ENCODE measurements at regions not wholly inside any gene's neighbourhood (a gene's known extent, or its start where the extent isn't known, plus 50 kb on each side); places are given as distances from the start of the nearest gene placed in this dataset.

DNA sequence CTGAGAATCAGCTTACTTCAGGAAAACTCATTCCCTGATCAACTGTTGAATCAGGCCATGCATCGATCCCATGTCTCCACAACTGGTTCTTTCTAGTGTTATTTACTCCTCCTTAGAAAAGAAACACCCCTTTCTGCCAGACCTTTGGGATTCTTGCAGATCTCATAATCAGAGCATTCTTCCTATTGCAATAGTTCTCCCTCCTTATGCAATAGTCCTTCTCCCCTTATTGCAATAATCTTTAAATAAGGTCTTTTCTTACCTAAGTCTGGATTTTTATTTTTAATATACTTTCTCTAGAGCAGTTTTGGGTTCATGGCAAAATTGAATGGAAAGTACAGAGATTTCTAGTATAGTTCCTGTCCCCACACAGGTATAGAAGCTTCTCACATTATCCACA lies 141.9 kb upstream of the SGO1 start:
- H3K36me3 Mint-ChIP-seq (ENCODE audit: low read depth) = no peaks in the 10 kb centered on the region
- H3F3A ChIP-seq (replicated peaks; ENCODE audit: low read depth) = no peaks in the 10 kb centered on the region
- H3K36me3 ChIP-seq (ENCODE audit: insufficient read depth) = no peaks in the 10 kb centered on the region
- H3K4me1 ChIP-seq (ENCODE audit: insufficient read depth) = peaks cover 4% of the 10 kb centered on the region; the same call in 1 of the 2 replicates
- no peak overlapping the region for H3K27ac ChIP-seq (ENCODE audit: low read depth)
- H4K20me1 ChIP-seq (replicated peaks; ENCODE audit: insufficient read depth) = no peaks in the 10 kb centered on the region
- no peak overlapping the region for H3K4me3 Mint-ChIP-seq
- H2AFZ ChIP-seq = no peak overlapping the region
- no peaks in the 10 kb centered on the region for H3K27me3 Mint-ChIP-seq (ENCODE audit: insufficient read depth, low read depth, poor library complexity)
- no peak overlapping the region for H3K4me3 ChIP-seq
- peaks cover 11% of the 10 kb centered on the region; the same call in 1 of the 2 replicates for H3K9me2 ChIP-seq (ENCODE audit: insufficient read depth)
- no peaks in the 10 kb centered on the region for H3K79me2 ChIP-seq (replicated peaks; ENCODE audit: insufficient read depth)
- no peak for ATAC-seq
- no peak for DNase-seq (ENCODE audit: low spot score)
- TF ChIP-seq NANOG (IDR thresholded peaks at IDR 0.05; ENCODE audit: borderline replicate concordance) = no peak
- TF ChIP-seq, protein P1, sequence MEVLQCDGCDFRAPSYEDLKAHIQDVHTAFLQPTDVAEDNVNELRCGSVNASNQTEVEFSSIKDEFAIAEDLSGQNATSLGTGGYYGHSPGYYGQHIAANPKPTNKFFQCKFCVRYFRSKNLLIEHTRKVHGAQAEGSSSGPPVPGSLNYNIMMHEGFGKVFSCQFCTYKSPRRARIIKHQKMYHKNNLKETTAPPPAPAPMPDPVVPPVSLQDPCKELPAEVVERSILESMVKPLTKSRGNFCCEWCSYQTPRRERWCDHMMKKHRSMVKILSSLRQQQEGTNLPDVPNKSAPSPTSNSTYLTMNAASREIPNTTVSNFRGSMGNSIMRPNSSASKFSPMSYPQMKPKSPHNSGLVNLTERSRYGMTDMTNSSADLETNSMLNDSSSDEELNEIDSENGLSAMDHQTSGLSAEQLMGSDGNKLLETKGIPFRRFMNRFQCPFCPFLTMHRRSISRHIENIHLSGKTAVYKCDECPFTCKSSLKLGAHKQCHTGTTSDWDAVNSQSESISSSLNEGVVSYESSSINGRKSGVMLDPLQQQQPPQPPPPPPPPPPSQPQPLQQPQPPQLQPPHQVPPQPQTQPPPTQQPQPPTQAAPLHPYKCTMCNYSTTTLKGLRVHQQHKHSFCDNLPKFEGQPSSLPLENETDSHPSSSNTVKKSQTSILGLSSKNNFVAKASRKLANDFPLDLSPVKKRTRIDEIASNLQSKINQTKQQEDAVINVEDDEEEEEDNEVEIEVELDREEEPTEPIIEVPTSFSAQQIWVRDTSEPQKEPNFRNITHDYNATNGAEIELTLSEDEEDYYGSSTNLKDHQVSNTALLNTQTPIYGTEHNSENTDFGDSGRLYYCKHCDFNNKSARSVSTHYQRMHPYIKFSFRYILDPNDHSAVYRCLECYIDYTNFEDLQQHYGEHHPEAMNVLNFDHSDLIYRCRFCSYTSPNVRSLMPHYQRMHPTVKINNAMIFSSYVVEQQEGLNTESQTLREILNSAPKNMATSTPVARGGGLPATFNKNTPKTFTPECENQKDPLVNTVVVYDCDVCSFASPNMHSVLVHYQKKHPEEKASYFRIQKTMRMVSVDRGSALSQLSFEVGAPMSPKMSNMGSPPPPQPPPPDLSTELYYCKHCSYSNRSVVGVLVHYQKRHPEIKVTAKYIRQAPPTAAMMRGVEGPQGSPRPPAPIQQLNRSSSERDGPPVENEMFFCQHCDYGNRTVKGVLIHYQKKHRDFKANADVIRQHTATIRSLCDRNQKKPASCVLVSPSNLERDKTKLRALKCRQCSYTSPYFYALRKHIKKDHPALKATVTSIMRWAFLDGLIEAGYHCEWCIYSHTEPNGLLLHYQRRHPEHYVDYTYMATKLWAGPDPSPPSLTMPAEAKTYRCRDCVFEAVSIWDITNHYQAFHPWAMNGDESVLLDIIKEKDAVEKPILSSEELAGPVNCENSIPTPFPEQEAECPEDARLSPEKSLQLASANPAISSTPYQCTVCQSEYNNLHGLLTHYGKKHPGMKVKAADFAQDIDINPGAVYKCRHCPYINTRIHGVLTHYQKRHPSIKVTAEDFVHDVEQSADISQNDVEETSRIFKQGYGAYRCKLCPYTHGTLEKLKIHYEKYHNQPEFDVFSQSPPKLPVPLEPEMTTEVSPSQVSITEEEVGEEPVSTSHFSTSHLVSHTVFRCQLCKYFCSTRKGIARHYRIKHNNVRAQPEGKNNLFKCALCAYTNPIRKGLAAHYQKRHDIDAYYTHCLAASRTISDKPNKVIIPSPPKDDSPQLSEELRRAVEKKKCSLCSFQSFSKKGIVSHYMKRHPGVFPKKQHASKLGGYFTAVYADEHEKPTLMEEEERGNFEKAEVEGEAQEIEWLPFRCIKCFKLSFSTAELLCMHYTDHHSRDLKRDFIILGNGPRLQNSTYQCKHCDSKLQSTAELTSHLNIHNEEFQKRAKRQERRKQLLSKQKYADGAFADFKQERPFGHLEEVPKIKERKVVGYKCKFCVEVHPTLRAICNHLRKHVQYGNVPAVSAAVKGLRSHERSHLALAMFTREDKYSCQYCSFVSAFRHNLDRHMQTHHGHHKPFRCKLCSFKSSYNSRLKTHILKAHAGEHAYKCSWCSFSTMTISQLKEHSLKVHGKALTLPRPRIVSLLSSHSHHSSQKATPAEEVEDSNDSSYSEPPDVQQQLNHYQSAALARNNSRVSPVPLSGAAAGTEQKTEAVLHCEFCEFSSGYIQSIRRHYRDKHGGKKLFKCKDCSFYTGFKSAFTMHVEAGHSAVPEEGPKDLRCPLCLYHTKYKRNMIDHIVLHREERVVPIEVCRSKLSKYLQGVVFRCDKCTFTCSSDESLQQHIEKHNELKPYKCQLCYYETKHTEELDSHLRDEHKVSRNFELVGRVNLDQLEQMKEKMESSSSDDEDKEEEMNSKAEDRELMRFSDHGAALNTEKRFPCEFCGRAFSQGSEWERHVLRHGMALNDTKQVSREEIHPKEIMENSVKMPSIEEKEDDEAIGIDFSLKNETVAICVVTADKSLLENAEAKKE (CRISPR knock-in tag; IDR thresholded peaks at IDR 0.05) = no peak
- TF ChIP-seq CREB1 (CRISPR knock-in tag; IDR thresholded peaks at IDR 0.05; ENCODE audit: low read depth) = no peak
- TF ChIP-seq, protein P2, sequence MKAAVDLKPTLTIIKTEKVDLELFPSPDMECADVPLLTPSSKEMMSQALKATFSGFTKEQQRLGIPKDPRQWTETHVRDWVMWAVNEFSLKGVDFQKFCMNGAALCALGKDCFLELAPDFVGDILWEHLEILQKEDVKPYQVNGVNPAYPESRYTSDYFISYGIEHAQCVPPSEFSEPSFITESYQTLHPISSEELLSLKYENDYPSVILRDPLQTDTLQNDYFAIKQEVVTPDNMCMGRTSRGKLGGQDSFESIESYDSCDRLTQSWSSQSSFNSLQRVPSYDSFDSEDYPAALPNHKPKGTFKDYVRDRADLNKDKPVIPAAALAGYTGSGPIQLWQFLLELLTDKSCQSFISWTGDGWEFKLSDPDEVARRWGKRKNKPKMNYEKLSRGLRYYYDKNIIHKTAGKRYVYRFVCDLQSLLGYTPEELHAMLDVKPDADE (IDR thresholded peaks at IDR 0.05) = no peak
- no peak for TF ChIP-seq POLR2AphosphoS5 (IDR thresholded peaks at IDR 0.05; ENCODE audit: low read depth)
- no peak for TF ChIP-seq ZNF331 (CRISPR knock-in tag; IDR thresholded peaks at IDR 0.05; ENCODE audit: low read depth)
- TF ChIP-seq ZNF114 (CRISPR knock-in tag; IDR thresholded peaks at IDR 0.05) = no peak
- TF ChIP-seq EZH2phosphoT487 (IDR thresholded peaks at IDR 0.05; ENCODE audit: unreplicated experiment) = no peak
- TF ChIP-seq EZH2 (IDR thresholded peaks at IDR 0.05; ENCODE audit: low read depth, unreplicated experiment) = no peak
- TF ChIP-seq, protein P3, sequence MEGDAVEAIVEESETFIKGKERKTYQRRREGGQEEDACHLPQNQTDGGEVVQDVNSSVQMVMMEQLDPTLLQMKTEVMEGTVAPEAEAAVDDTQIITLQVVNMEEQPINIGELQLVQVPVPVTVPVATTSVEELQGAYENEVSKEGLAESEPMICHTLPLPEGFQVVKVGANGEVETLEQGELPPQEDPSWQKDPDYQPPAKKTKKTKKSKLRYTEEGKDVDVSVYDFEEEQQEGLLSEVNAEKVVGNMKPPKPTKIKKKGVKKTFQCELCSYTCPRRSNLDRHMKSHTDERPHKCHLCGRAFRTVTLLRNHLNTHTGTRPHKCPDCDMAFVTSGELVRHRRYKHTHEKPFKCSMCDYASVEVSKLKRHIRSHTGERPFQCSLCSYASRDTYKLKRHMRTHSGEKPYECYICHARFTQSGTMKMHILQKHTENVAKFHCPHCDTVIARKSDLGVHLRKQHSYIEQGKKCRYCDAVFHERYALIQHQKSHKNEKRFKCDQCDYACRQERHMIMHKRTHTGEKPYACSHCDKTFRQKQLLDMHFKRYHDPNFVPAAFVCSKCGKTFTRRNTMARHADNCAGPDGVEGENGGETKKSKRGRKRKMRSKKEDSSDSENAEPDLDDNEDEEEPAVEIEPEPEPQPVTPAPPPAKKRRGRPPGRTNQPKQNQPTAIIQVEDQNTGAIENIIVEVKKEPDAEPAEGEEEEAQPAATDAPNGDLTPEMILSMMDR (conservative IDR thresholded peaks at IDR 0.05; ENCODE audit: low read depth in 2 of 2) = no peak
- no peak for TF ChIP-seq JUNB (IDR thresholded peaks at IDR 0.05; ENCODE audit: unreplicated experiment)
- TF ChIP-seq, protein P4, sequence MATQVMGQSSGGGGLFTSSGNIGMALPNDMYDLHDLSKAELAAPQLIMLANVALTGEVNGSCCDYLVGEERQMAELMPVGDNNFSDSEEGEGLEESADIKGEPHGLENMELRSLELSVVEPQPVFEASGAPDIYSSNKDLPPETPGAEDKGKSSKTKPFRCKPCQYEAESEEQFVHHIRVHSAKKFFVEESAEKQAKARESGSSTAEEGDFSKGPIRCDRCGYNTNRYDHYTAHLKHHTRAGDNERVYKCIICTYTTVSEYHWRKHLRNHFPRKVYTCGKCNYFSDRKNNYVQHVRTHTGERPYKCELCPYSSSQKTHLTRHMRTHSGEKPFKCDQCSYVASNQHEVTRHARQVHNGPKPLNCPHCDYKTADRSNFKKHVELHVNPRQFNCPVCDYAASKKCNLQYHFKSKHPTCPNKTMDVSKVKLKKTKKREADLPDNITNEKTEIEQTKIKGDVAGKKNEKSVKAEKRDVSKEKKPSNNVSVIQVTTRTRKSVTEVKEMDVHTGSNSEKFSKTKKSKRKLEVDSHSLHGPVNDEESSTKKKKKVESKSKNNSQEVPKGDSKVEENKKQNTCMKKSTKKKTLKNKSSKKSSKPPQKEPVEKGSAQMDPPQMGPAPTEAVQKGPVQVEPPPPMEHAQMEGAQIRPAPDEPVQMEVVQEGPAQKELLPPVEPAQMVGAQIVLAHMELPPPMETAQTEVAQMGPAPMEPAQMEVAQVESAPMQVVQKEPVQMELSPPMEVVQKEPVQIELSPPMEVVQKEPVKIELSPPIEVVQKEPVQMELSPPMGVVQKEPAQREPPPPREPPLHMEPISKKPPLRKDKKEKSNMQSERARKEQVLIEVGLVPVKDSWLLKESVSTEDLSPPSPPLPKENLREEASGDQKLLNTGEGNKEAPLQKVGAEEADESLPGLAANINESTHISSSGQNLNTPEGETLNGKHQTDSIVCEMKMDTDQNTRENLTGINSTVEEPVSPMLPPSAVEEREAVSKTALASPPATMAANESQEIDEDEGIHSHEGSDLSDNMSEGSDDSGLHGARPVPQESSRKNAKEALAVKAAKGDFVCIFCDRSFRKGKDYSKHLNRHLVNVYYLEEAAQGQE (IDR thresholded peaks at IDR 0.05; ENCODE audit: unreplicated experiment) = no peak
- TF ChIP-seq STAT1 (IDR thresholded peaks at IDR 0.05; ENCODE audit: unreplicated experiment) = no peak
- peaks cover 5% of the 10 kb centered on the region for H3K4me1 Mint-ChIP-seq
- no peak overlapping the region for H3K4me2 ChIP-seq
- H3K27ac Mint-ChIP-seq = no peak overlapping the region
- H3K27me3 ChIP-seq (ENCODE audit: insufficient read depth) = no peaks in the 10 kb centered on the region
- no peaks in the 10 kb centered on the region; the same call in 2 of the 3 replicates for H3K9me3 Mint-ChIP-seq
